Caco-2 (cell line): ENCODE measurements at regions not wholly inside any gene's neighbourhood (a gene's known extent, or its start where the extent isn't known, plus 50 kb on each side); places are given as distances from the start of the nearest gene placed in this dataset.

Experiments used
- BruUV-seq: library from RNA; stranded (reverse); fragments of 400-500 nt; replicated peaks from 2 replicates; lab custom pipeline; 2021; lab: Mats Ljungman, UMichigan
- CTCF ChIA-PET: fragments of 300-600 bp; sonication (Branson Sonifier 250); formaldehyde crosslinking; loops from one replicate; lab custom pipeline; 2022; ENCODE audit warnings: antibody characterized with exemption; lab: Charles Lee
- POLR2A ChIA-PET: fragments of 300-600 bp; sonication (Branson Sonifier 250); formaldehyde crosslinking; loops from one replicate; lab custom pipeline; 2022; ENCODE audit warnings: antibody characterized with exemption; lab: Charles Lee
- DNase-seq, 2 experiments: peaks; one replicate each; pipeline versions ENCODE4 v3.0.0 to v3.0.0-alpha.2; 2020 to 2022
- H3K27me3 ChIP-seq: replicated peaks from 2 replicates; pipeline ENCODE4 v1.6.0; 2011; ENCODE audit warnings: low read length; ENCODE audit not compliant: control insufficient read depth, insufficient read depth
- H3K36me3 ChIP-seq: 2 replicates; pipeline ENCODE4 v1.5.1; 2011; ENCODE audit warnings: low read length; ENCODE audit not compliant: control insufficient read depth, insufficient read depth
- H3K4me1 ChIP-seq: fragments of 250-450 bp; sonication (Bioruptor Pico); 2 replicates; pipeline ENCODE4 v1.5.1; 2020; ENCODE audit warnings: mild to moderate bottlenecking
- H3K4me3 ChIP-seq: 2 replicates; pipeline ENCODE4 v1.5.1; 2011; ENCODE audit warnings: low read depth, mild to moderate bottlenecking, control low read depth, low read length
- H3K9me3 ChIP-seq: fragments of 250-450 bp; sonication (Bioruptor Pico); 2 replicates; pipeline ENCODE4 v1.5.1; 2020; ENCODE audit warnings: mild to moderate bottlenecking, moderate library complexity
- H3K27ac Mint-ChIP-seq: one replicate; pipeline ENCODE4 v1.8.0; 2022; ENCODE audit warnings: mixed read lengths; ENCODE audit not compliant: unreplicated experiment
- H3K27me3 Mint-ChIP-seq: one replicate; pipeline ENCODE4 v1.8.0; 2022; ENCODE audit warnings: mixed read lengths; ENCODE audit not compliant: insufficient read depth, unreplicated experiment
- H3K36me3 Mint-ChIP-seq: one replicate; pipeline ENCODE4 v1.8.0; 2022; ENCODE audit warnings: mild to moderate bottlenecking, mixed read lengths; ENCODE audit not compliant: insufficient read depth, unreplicated experiment
- H3K4me1 Mint-ChIP-seq: one replicate; pipeline ENCODE4 v1.8.0; 2022; ENCODE audit warnings: low read depth, mixed read lengths; ENCODE audit not compliant: unreplicated experiment
- H3K4me3 Mint-ChIP-seq: one replicate; pipeline ENCODE4 v1.8.0; 2022; ENCODE audit warnings: mild to moderate bottlenecking, moderate library complexity, mixed read lengths; ENCODE audit not compliant: unreplicated experiment
- H3K9me3 Mint-ChIP-seq: one replicate; pipeline ENCODE4 v1.8.0; 2022; ENCODE audit warnings: mixed read lengths; ENCODE audit not compliant: unreplicated experiment
- CTCF ChIP-seq, 2 experiments: fragments of 200-600 bp in 1 of 2; IDR thresholded peaks; 1 replicate in 1 of 2; 2 replicates in 1 of 2; pipeline versions ENCODE4 v1.5.1 to v1.8.0; 2011 to 2022; ENCODE audit warnings: antibody characterized with exemption in 1 of 2, control low read depth in 1 of 2, inconsistent platforms in 1 of 2, low read depth in 1 of 2, low read length in 1 of 2, mild to moderate bottlenecking in 1 of 2, moderate library complexity in 1 of 2; ENCODE audit not compliant: insufficient read depth in 1 of 2, severe bottlenecking in 1 of 2, unreplicated experiment in 1 of 2
- intact Hi-C: fragments of 100-400 bp; cut with micrococcal nuclease; formaldehyde crosslinking; loops from one replicate; pipeline ENCODE4 v1.10.0; 2022; ENCODE audit not compliant: unreplicated experiment

- Histone ChIP-seq H3K9me3 (no peaks in the 10 kb centered on the region), H3K4me3 (no peak overlapping the region), H3K27me3 (no peaks in the 10 kb centered on the region), H3K36me3 (no peaks in the 10 kb centered on the region), H3K4me1 (peaks cover 9% of the 10 kb centered on the region; the same call in 1 of the 2 replicates)
- ChIA-PET CTCF (no interaction called here), POLR2A (no interaction called here)
- no peak overlapping the region for H3K4me3 Mint-ChIP-seq
- H3K27me3 Mint-ChIP-seq = no peaks in the 10 kb centered on the region
- intact Hi-C loops = no loop called here
- BruUV-seq = no TSS peak
- DNase-seq = no peak
- no peak for TF ChIP-seq CTCF (IDR thresholded peaks at IDR 0.05; ENCODE audit: insufficient read depth in 1 of 2, low read depth in 1 of 2, low read length in 1 of 2, severe bottlenecking in 1 of 2, unreplicated experiment in 1 of 2)
- no peak overlapping the region for H3K27ac Mint-ChIP-seq
- no peaks in the 10 kb centered on the region for H3K36me3 Mint-ChIP-seq
- H3K4me1 Mint-ChIP-seq = peaks cover 12% of the 10 kb centered on the region
- H3K9me3 Mint-ChIP-seq = no peaks in the 10 kb centered on the region
These were observed 328.7 kb downstream of the SPRY2 start for GRCh38 chr13:80012251-80012650.

GRCh38 chr13:80011448-80012212 is 329.3 kb downstream of the SPRY2 start:
- Histone ChIP-seq H3K4me3 (no peak overlapping the region), H3K4me1 (peaks cover 9% of the 10 kb centered on the region; the same call in 1 of the 2 replicates), H3K9me3 (no peaks in the 10 kb centered on the region), H3K27me3 (no peaks in the 10 kb centered on the region), H3K36me3 (no peaks in the 10 kb centered on the region)
- TF ChIP-seq CTCF (IDR thresholded peaks at IDR 0.05; ENCODE audit: insufficient read depth in 1 of 2, low read depth in 1 of 2, low read length in 1 of 2, severe bottlenecking in 1 of 2, unreplicated experiment in 1 of 2) = no peak
- BruUV-seq = no TSS peak
- no peak for DNase-seq
- POLR2A ChIA-PET = no interaction called here
- CTCF ChIA-PET = no interaction called here
- Mint-ChIP-seq H3K9me3 (no peaks in the 10 kb centered on the region), H3K27ac (no peak overlapping the region), H3K27me3 (no peaks in the 10 kb centered on the region), H3K4me1 (peaks cover 12% of the 10 kb centered on the region), H3K36me3 (no peaks in the 10 kb centered on the region), H3K4me3 (no peak overlapping the region)
- intact Hi-C loops = no loop called here

DNA sequence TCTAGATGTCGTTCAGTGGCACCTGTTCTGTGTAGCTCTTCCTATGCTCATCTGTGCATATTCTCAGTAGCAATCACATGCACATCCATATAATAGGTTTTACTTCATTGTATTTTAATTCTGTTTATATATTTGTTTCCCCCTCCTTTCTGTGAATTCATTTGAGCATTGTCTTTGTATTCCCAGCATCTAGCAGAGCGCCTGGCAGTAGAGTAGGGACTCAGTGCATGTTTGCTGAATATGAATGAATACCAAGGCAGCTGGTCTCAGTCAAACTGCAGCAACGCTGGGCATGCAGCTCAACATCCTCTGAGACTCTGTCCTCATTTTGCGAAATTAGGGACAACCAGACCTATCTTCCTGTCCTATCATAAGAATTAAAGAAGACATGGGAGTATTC is 330.1 kb downstream of the SPRY2 start:
- no peak overlapping the region for H3K4me3 Mint-ChIP-seq
- no peak for TF ChIP-seq CTCF (IDR thresholded peaks at IDR 0.05; ENCODE audit: insufficient read depth in 1 of 2, low read depth in 1 of 2, low read length in 1 of 2, severe bottlenecking in 1 of 2, unreplicated experiment in 1 of 2)
- H3K27me3 Mint-ChIP-seq = no peaks in the 10 kb centered on the region
- CTCF ChIA-PET = no interaction called here
- intact Hi-C loops = no loop called here
- BruUV-seq = no TSS peak
- no peaks in the 10 kb centered on the region for H3K9me3 ChIP-seq
- POLR2A ChIA-PET = no interaction called here
- no peaks in the 10 kb centered on the region for H3K36me3 ChIP-seq
- peaks cover 12% of the 10 kb centered on the region for H3K4me1 Mint-ChIP-seq
- H3K27me3 ChIP-seq = no peaks in the 10 kb centered on the region
- no peak for DNase-seq
- peaks cover 9% of the 10 kb centered on the region; the same call in 1 of the 2 replicates for H3K4me1 ChIP-seq
- no peak overlapping the region for H3K27ac Mint-ChIP-seq
- H3K9me3 Mint-ChIP-seq = no peaks in the 10 kb centered on the region
- no peaks in the 10 kb centered on the region for H3K36me3 Mint-ChIP-seq
- no peak overlapping the region for H3K4me3 ChIP-seq
